Fibroblast of villous mesenchyme (primary cell): ENCODE measurements at regions not wholly inside any gene's neighbourhood (a gene's known extent, or its start where the extent isn't known, plus 50 kb on each side); places are given as distances from the start of the nearest gene placed in this dataset.

Source experiments
- DNase-seq: peaks from one replicate; pipeline ENCODE4 v3.0.0-alpha.2; 2010; ENCODE audit warnings: low read depth
- H3K4me3 ChIP-seq: 2 replicates; pipeline ENCODE4 v1.5.1; 2011; ENCODE audit warnings: low read depth, mild to moderate bottlenecking, low read length
- CTCF ChIP-seq: IDR thresholded peaks from 2 replicates; pipeline ENCODE4 v1.5.1; 2012; ENCODE audit warnings: low read depth, mild to moderate bottlenecking, low read length; ENCODE audit not compliant: insufficient read depth

GRCh38 chr6:50922579-50923525, 104.2 kb downstream of the TFAP2B start:
- no peak for TF ChIP-seq CTCF
- H3K4me3 ChIP-seq: no peak overlapping the region
- DNase-seq: no peak

GRCh38 chr6:50924758-50925157, 106.1 kb downstream of the TFAP2B start:
- H3K4me3 ChIP-seq: no peak overlapping the region
- DNase-seq: no peak
- no peak for TF ChIP-seq CTCF

- H3K4me3 ChIP-seq: no peak overlapping the region
- no peak for TF ChIP-seq CTCF
- no peak for DNase-seq
Observed at GRCh38 chr6:50925548-50925947, 106.9 kb downstream of the TFAP2B start.

GRCh38 chr6:50925981-50926380, 107.3 kb downstream of the TFAP2B start:
- no peak for DNase-seq
- no peak for TF ChIP-seq CTCF
- H3K4me3 ChIP-seq: no peak overlapping the region

GRCh38 chr6:50927800-50928199, 109.1 kb downstream of the TFAP2B start:
- H3K4me3 ChIP-seq: no peak overlapping the region
- no peak for TF ChIP-seq CTCF
- no peak for DNase-seq

- TF ChIP-seq CTCF: no peak
- no peak for DNase-seq
- H3K4me3 ChIP-seq: no peak overlapping the region
Observed at GRCh38 chr6:50929323-50929722, 110.7 kb downstream of the TFAP2B start.

GRCh38 chr6:50935442-50935841, 116.8 kb downstream of the TFAP2B start:
- no peak for TF ChIP-seq CTCF
- no peak for DNase-seq
- no peak overlapping the region for H3K4me3 ChIP-seq
